ENCODE measurements at regions not wholly inside any gene's neighbourhood (a gene's known extent, or its start where the extent isn't known, plus 50 kb on each side); places are given as distances from the start of the nearest gene placed in this dataset.

- Histone ChIP-seq H3K27me3 (ENCODE audit: insufficient read depth, low read length) (no peaks in the 10 kb centered on the region), H3K4me1 (ENCODE audit: insufficient read depth, low read length) (no peaks in the 10 kb centered on the region), H4K20me1 (ENCODE audit: insufficient read depth, low read length) (no peaks in the 10 kb centered on the region), H3K79me2 (ENCODE audit: insufficient read depth, low read length) (no peaks in the 10 kb centered on the region), H3K27ac (ENCODE audit: low read depth, low read length) (no peak overlapping the region), H3K4me2 (ENCODE audit: low read length) (no peak overlapping the region), H3K36me3 (ENCODE audit: insufficient read depth, low read length) (no peaks in the 10 kb centered on the region), H3K9ac (ENCODE audit: low read length) (no peak overlapping the region), H3K4me3 (ENCODE audit: insufficient read depth, low read depth, low read length) (no peak overlapping the region), H3K9me3 (ENCODE audit: insufficient read depth, low read depth, low read length) (no peaks in the 10 kb centered on the region), H2AFZ (ENCODE audit: low read depth, low read length) (no peak overlapping the region)
- DNase-seq (ENCODE audit: low read depth): no peak
- peaks cover 77% of the 10 kb centered on the region for H3K27me3 Mint-ChIP-seq (ENCODE audit: low read depth, unreplicated experiment)
- no peak for FAIRE-seq
- H3K4me1 Mint-ChIP-seq (ENCODE audit: low read depth, unreplicated experiment): peaks cover 3% of the 10 kb centered on the region
- H3K27ac Mint-ChIP-seq (ENCODE audit: unreplicated experiment): no peak overlapping the region
- peaks cover 2% of the 10 kb centered on the region for H3K9me3 Mint-ChIP-seq (ENCODE audit: unreplicated experiment)
- H3K36me3 Mint-ChIP-seq (ENCODE audit: low read depth, unreplicated experiment): no peaks in the 10 kb centered on the region
- TF ChIP-seq, protein P1, sequence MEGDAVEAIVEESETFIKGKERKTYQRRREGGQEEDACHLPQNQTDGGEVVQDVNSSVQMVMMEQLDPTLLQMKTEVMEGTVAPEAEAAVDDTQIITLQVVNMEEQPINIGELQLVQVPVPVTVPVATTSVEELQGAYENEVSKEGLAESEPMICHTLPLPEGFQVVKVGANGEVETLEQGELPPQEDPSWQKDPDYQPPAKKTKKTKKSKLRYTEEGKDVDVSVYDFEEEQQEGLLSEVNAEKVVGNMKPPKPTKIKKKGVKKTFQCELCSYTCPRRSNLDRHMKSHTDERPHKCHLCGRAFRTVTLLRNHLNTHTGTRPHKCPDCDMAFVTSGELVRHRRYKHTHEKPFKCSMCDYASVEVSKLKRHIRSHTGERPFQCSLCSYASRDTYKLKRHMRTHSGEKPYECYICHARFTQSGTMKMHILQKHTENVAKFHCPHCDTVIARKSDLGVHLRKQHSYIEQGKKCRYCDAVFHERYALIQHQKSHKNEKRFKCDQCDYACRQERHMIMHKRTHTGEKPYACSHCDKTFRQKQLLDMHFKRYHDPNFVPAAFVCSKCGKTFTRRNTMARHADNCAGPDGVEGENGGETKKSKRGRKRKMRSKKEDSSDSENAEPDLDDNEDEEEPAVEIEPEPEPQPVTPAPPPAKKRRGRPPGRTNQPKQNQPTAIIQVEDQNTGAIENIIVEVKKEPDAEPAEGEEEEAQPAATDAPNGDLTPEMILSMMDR (IDR thresholded peaks at IDR 0.05; ENCODE audit: insufficient read depth, low read depth, low read length): no peak
- TF ChIP-seq EZH2 (IDR thresholded peaks at IDR 0.05; ENCODE audit: insufficient read depth, low read length): no peak
- no peak overlapping the region for H3K4me3 Mint-ChIP-seq (ENCODE audit: unreplicated experiment)
These were observed 93.1 kb upstream of the CCL1 start for GRCh38 chr17:34456121-34456520.

DNA sequence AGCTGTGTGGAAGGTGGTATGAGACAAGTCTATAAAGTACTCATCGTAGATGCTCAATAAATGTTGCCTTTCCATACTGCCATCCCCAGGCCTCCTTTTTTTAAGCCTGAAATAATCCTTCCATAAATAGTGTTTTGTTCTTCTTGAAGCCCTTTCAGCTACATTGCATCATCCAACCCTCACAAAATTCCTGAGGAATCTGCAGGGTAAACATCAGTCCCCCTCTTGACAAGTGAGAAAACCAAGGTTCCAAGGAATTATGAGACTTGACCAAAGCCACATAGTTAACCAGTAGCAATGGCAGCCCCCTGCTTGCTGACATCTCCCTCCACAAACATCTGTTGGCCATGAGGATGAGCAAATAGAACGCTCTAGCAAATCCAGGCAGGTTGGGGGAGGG lies 89.7 kb upstream of the CCL1 start:
- H3K9me3 Mint-ChIP-seq (ENCODE audit: unreplicated experiment): no peaks in the 10 kb centered on the region
- H3K4me3 Mint-ChIP-seq (ENCODE audit: unreplicated experiment): no peak overlapping the region
- H3K27ac Mint-ChIP-seq (ENCODE audit: unreplicated experiment): peak overlapping the region; percentile 66

DNA sequence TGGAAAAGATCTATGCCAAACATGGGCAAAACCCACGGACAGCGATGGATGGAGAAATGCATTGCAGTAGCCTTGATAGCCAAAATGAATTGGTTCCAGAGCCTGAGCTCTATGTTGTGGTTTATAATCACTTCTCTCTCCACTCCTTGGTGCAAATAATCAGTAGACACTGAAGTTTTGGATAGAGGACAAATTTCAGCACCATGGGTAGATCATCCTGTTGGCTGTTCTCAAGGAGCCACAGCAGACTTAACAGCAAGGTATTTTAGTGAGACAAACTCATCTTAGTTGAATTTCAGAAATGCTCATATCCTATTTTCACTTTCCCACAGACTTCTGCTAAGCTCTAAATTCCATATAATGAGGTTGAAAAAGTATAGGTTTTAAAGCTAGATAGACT lies 88.3 kb upstream of the CCL1 start:
- H3K27me3 Mint-ChIP-seq (ENCODE audit: low read depth, unreplicated experiment): peaks cover 65% of the 10 kb centered on the region
- TF ChIP-seq, protein P1 (IDR thresholded peaks at IDR 0.05; ENCODE audit: insufficient read depth, low read depth, low read length): no peak
- no peak for TF ChIP-seq EZH2 (IDR thresholded peaks at IDR 0.05; ENCODE audit: insufficient read depth, low read length)
- no peak for DNase-seq (ENCODE audit: low read depth)

More for the DNA sequence above, 89.7 kb upstream of the CCL1 start:
- DNase-seq (ENCODE audit: low read depth): no peak
- Mint-ChIP-seq H3K27me3 (ENCODE audit: low read depth, unreplicated experiment) (peaks cover 69% of the 10 kb centered on the region), H3K36me3 (ENCODE audit: low read depth, unreplicated experiment) (no peaks in the 10 kb centered on the region), H3K4me1 (ENCODE audit: low read depth, unreplicated experiment) (peaks cover 3% of the 10 kb centered on the region)
- Histone ChIP-seq H3K4me1 (ENCODE audit: insufficient read depth, low read length) (no peaks in the 10 kb centered on the region), H4K20me1 (ENCODE audit: insufficient read depth, low read length) (no peaks in the 10 kb centered on the region), H3K9ac (ENCODE audit: low read length) (no peak overlapping the region), H3K79me2 (ENCODE audit: insufficient read depth, low read length) (no peaks in the 10 kb centered on the region), H3K4me2 (ENCODE audit: low read length) (no peak overlapping the region), H3K27me3 (ENCODE audit: insufficient read depth, low read length) (no peaks in the 10 kb centered on the region), H3K9me3 (ENCODE audit: insufficient read depth, low read depth, low read length) (no peaks in the 10 kb centered on the region), H3K36me3 (ENCODE audit: insufficient read depth, low read length) (no peaks in the 10 kb centered on the region), H2AFZ (ENCODE audit: low read depth, low read length) (no peak overlapping the region), H3K27ac (ENCODE audit: low read depth, low read length) (no peak overlapping the region), H3K4me3 (ENCODE audit: insufficient read depth, low read depth, low read length) (no peak overlapping the region)
- TF ChIP-seq, protein P1 (IDR thresholded peaks at IDR 0.05; ENCODE audit: insufficient read depth, low read depth, low read length): no peak
- TF ChIP-seq EZH2 (IDR thresholded peaks at IDR 0.05; ENCODE audit: insufficient read depth, low read length): no peak
- no peak for FAIRE-seq

More for the DNA sequence above, 88.3 kb upstream of the CCL1 start:
- no peak for FAIRE-seq
- Histone ChIP-seq H3K9ac (ENCODE audit: low read length) (no peak overlapping the region), H4K20me1 (ENCODE audit: insufficient read depth, low read length) (no peaks in the 10 kb centered on the region), H3K36me3 (ENCODE audit: insufficient read depth, low read length) (no peaks in the 10 kb centered on the region), H2AFZ (ENCODE audit: low read depth, low read length) (no peak overlapping the region), H3K4me3 (ENCODE audit: insufficient read depth, low read depth, low read length) (no peak overlapping the region), H3K27me3 (ENCODE audit: insufficient read depth, low read length) (no peaks in the 10 kb centered on the region), H3K9me3 (ENCODE audit: insufficient read depth, low read depth, low read length) (no peaks in the 10 kb centered on the region), H3K4me2 (ENCODE audit: low read length) (no peak overlapping the region), H3K27ac (ENCODE audit: low read depth, low read length) (no peak overlapping the region), H3K79me2 (ENCODE audit: insufficient read depth, low read length) (no peaks in the 10 kb centered on the region), H3K4me1 (ENCODE audit: insufficient read depth, low read length) (no peaks in the 10 kb centered on the region)
- H3K4me1 Mint-ChIP-seq (ENCODE audit: low read depth, unreplicated experiment): peaks cover 3% of the 10 kb centered on the region
- no peaks in the 10 kb centered on the region for H3K9me3 Mint-ChIP-seq (ENCODE audit: unreplicated experiment)
- no peaks in the 10 kb centered on the region for H3K36me3 Mint-ChIP-seq (ENCODE audit: low read depth, unreplicated experiment)
- H3K4me3 Mint-ChIP-seq (ENCODE audit: unreplicated experiment): no peak overlapping the region
- H3K27ac Mint-ChIP-seq (ENCODE audit: unreplicated experiment): no peak overlapping the region
